Lung (tissue), 11 donors: ENCODE measurements at regions not wholly inside any gene's neighbourhood (a gene's known extent, or its start where the extent isn't known, plus 50 kb on each side); places are given as distances from the start of the nearest gene placed in this dataset.

ENCODE experiments used
- ATAC-seq: fragments of 200-7000 bp; cut with Tn5 transposase; one replicate; pipeline ENCODE4 v1.9.1; 2020; ENCODE audit warnings: moderate number of reproducible peaks; ENCODE audit not compliant: insufficient read depth, low FRiP score
- DNase-seq, 3 donors: peaks; one replicate each; pipeline ENCODE4 v3.0.0-alpha.2; 2013 to 2017
- H3K27ac ChIP-seq, 2 donors: one replicate each; pipeline ENCODE4 v1.5.1; 2013; ENCODE audit warnings: mild to moderate bottlenecking in 2 of 2, moderate library complexity in 2 of 2, control low read depth in 1 of 2, inconsistent platforms in 1 of 2, low read depth in 1 of 2, low read length in 1 of 2
- H3K27me3 ChIP-seq, 3 donors: one replicate each; pipeline ENCODE4 v1.5.1; 2013; ENCODE audit warnings: low read length in 2 of 3; ENCODE audit not compliant: control insufficient read depth in 3 of 3, insufficient read depth in 3 of 3
- H3K36me3 ChIP-seq, 4 donors: one replicate each; pipeline ENCODE4 v1.5.1; 2013; ENCODE audit warnings: low read length in 4 of 4, mild to moderate bottlenecking in 1 of 4, moderate library complexity in 1 of 4; ENCODE audit not compliant: control insufficient read depth in 4 of 4, insufficient read depth in 4 of 4
- H3K4me1 ChIP-seq, 5 donors: one replicate each; pipeline ENCODE4 v1.5.1; 2013; ENCODE audit warnings: low read length in 5 of 5, mild to moderate bottlenecking in 2 of 5, moderate library complexity in 1 of 5; ENCODE audit not compliant: control insufficient read depth in 5 of 5, insufficient read depth in 5 of 5
- H3K4me3 ChIP-seq: one replicate; pipeline ENCODE4 v1.5.1; 2013; ENCODE audit warnings: mild to moderate bottlenecking, control low read depth, moderate library complexity
- H3K9ac ChIP-seq, 2 donors: one replicate each; pipeline ENCODE4 v1.5.1; 2013; ENCODE audit warnings: low read length in 2 of 2, control low read depth in 1 of 2; ENCODE audit not compliant: insufficient read depth in 1 of 2
- H3K9me3 ChIP-seq, 4 donors: one replicate each; pipeline ENCODE4 v1.5.1; 2013; ENCODE audit warnings: low read length in 3 of 4, mild to moderate bottlenecking in 1 of 4, moderate library complexity in 1 of 4; ENCODE audit not compliant: control insufficient read depth in 4 of 4, insufficient read depth in 3 of 4
- CTCF ChIP-seq: IDR thresholded peaks from 2 replicates; pipeline ENCODE4 v1.5.1; 2012; ENCODE audit warnings: mild to moderate bottlenecking; ENCODE audit errors: control extremely low read depth, extremely low read depth
- WGBS, 2 donors: extraction: QIAGEN DNeasy Blood & Tissue Kit; methylation state at CpG; one replicate each; pipeline ENCODE4 v1.1.7; 2013; 5-methylcytosine and 5-hydroxymethylcytosine counted together
- donor health status: control.
- donor health status: control.
- donor health status: Bipolar disorder and iron deficiency.
- donor health status: healthy.
- donor health status: DM: yes; HTN: yes; CAD: no.

GRCh38 chr2:65566617-65567016, 134.2 kb upstream of the SPRED2 start:
- Histone ChIP-seq H3K4me1 (peaks cover 0 to 3% (median 0%) of the 10 kb centered on the region in 5 donors), H3K27me3 (peaks cover 0 to 3% (median 0%) of the 10 kb centered on the region in 3 donors), H3K9ac (no peak overlapping the region), H3K4me3 (no peak overlapping the region), H3K27ac (no peak overlapping the region), H3K9me3 (no peaks in the 10 kb centered on the region), H3K36me3 (no peaks in the 10 kb centered on the region)
- 51 to 69% methylated on average over 9 of the region's 9 CpGs for WGBS, 2 donors
- DNase-seq (no peak), ATAC-seq (no peak)
- TF ChIP-seq CTCF: no peak

GRCh38 chr2:65565681-65566080, 133.3 kb upstream of the SPRED2 start:
- WGBS, 2 donors: 86 to 94% methylated on average over 8 of the region's 8 CpGs
- no peak overlapping the region for H3K9ac ChIP-seq
- ATAC-seq (no peak), DNase-seq (no peak)
- H3K9me3 ChIP-seq: no peaks in the 10 kb centered on the region
- no peak overlapping the region for H3K27ac ChIP-seq
- H3K36me3 ChIP-seq: no peaks in the 10 kb centered on the region
- no peak overlapping the region for H3K4me3 ChIP-seq
- peaks cover 0 to 3% (median 0%) of the 10 kb centered on the region in 3 donors for H3K27me3 ChIP-seq
- H3K4me1 ChIP-seq: peaks cover 0 to 3% (median 0%) of the 10 kb centered on the region in 5 donors
- TF ChIP-seq CTCF: no peak

- H3K4me1 ChIP-seq: peaks cover 0 to 3% (median 0%) of the 10 kb centered on the region in 5 donors
- ATAC-seq: peak; percentile 19
- no peak overlapping the region for H3K9ac ChIP-seq
- no peak for TF ChIP-seq CTCF
- no peak overlapping the region for H3K27ac ChIP-seq
- no peaks in the 10 kb centered on the region for H3K9me3 ChIP-seq
- 97 to 100% methylated on average over 4 of the region's 4 CpGs for WGBS, 2 donors
- DNase-seq: no peak
- H3K4me3 ChIP-seq: no peak overlapping the region
- peaks cover 0 to 3% (median 0%) of the 10 kb centered on the region in 3 donors for H3K27me3 ChIP-seq
- no peaks in the 10 kb centered on the region for H3K36me3 ChIP-seq
These were observed 131.9 kb upstream of the SPRED2 start for GRCh38 chr2:65564299-65564698.

- no peak overlapping the region for H3K27ac ChIP-seq
- ATAC-seq (no peak), DNase-seq (no peak)
- peaks cover 0 to 3% (median 0%) of the 10 kb centered on the region in 5 donors for H3K4me1 ChIP-seq
- no peak for TF ChIP-seq CTCF
- H3K9ac ChIP-seq: no peak overlapping the region
- H3K4me3 ChIP-seq: no peak overlapping the region
- H3K36me3 ChIP-seq: no peaks in the 10 kb centered on the region
- peaks cover 0 to 3% (median 0%) of the 10 kb centered on the region in 3 donors for H3K27me3 ChIP-seq
- 74 to 97% methylated on average over 3 of the region's 3 CpGs for WGBS, 2 donors
- no peaks in the 10 kb centered on the region for H3K9me3 ChIP-seq
These were observed 130.5 kb upstream of the SPRED2 start for GRCh38 chr2:65562890-65563289.
